GM18951 (cell line): ENCODE measurements at regions not wholly inside any gene's neighbourhood (a gene's known extent, or its start where the extent isn't known, plus 50 kb on each side); places are given as distances from the start of the nearest gene placed in this dataset.

Experiments used
- POLR2A ChIP-seq: IDR thresholded peaks from 4 replicates; pipeline ENCODE4 v1.6.1; 2011; ENCODE audit warnings: mild to moderate bottlenecking; ENCODE audit not compliant: insufficient read length, insufficient read depth; ENCODE audit errors: extremely low read depth
- in situ Hi-C: fragments of 300-500 bp; cut with MboI; formaldehyde crosslinking; loops from one replicate; pipeline ENCODE4 v1.12.0; 2022; ENCODE audit warnings: low sequenced_read_pairs, mixed read lengths, inconsistent platforms; ENCODE audit not compliant: unreplicated experiment

DNA sequence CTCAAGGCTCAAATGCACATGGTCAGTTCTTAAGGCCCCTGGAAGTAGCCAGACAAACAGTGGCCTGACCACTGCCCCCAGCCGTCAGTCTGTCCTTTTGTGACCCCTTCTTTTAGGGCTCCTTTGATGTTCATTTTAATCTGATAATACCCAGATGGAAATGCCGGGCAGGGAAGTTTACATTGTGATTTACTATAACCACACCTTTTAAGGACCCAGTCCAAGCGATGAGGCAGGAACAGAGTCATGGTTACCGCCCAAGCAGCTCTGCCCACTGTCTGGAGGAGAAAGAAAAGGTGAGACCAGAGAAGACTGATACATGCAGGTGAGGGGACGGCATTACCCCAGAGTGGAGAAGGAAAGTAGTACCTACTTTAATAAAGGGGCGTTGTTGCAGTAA is 110.6 kb downstream of the PLEKHG1 start:
- in situ Hi-C loops: no loop called here
- TF ChIP-seq POLR2A: no peak

DNA sequence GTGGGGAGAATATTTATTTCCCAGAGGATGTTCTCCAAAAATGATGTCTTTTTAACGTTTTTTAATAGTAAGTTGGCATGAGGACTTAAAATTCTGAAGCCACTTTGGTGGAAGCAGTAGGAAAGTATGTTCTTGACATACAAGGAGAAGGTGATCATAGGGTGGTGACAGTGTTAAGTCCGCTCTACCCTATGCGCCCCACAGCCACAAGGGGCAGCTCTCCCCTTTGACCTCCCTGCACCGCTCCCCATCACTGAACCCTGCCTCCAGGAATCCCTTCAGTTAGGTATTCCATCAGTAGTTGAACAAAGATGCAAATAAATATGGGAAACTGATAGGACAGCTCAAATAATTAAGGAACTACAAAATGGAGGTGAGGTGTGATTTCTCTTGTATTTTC is 111.4 kb downstream of the PLEKHG1 start:
- in situ Hi-C loops: no loop called here
- TF ChIP-seq POLR2A: no peak

DNA sequence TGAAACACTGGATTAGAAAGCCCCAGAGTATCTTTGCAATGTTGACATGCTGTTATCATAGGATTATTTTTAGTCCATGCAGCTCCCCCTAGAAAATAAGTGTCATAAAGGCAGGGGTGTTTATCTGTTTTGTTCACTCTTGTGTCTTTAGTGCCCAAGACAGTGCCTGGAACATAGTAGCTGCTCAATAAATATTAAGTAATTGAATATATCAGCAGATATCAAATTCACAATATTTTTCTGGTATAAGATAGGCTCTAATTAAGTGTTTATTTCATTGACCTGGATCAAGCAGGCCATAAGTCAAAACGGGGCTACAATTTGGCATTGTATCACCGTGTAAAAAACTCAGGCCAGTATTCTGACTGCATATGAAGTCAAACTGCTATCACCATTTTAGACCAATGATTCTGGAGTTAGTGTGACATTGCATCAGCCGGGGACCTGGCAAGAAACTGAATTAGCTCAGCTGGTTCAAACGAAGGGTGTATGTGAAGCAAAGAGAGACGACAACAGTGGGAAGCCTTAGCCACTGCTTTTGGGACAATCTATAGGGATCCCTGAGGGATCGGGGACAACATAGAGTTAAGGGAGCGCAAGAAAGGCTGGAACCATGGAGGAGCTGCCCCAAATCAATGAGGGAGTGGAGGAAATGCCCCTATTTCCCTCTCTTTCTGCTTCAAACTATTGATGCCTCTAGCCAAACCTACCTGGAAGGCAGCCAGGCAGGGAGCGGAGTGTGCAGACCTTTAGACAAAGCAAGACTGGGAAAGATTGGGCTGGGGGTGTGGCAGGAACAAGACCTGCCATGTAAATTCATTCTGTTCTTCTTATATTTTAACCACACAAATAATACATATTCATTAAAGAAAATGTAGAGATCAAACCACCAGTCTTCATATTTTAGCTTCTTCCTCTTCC is 112.2 kb downstream of the PLEKHG1 start:
- no peak for TF ChIP-seq POLR2A
- in situ Hi-C loops: no loop called here

DNA sequence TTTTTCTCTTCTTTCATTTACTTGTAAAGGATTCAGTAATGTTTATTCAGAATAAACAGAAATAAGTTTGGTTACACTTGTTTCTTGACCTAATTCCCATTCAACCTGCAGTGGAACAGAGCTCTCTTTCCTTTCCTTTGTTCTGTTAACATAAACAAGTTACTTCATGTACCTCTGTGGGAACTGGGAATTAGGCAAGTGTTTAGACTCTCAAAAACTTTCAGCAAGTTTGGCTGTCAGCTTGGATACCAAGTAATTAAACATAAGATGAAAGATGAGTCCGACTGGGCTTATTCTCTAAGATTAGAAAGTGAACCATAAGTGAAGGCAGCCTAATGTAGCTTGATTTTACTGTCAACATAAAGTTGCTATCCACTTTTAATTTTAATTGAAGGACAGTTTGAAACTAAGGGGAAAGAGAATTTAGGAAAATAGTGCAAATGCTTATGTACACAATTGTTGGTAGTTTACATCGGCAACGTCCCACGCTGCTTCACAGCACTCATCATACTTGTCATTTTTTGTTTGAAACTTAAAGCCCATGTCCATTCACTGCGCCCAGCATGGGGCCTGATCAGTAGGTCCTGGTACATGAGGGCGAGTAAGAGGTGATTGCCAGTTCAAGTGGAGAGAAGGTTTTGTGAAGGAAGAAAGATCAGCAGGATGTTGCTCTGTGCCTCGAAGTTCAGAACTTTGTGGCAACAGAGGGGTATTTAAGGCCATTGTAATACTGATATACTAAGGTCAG is 113.0 kb downstream of the PLEKHG1 start:
- in situ Hi-C loops: no loop called here
- TF ChIP-seq POLR2A: no peak

DNA sequence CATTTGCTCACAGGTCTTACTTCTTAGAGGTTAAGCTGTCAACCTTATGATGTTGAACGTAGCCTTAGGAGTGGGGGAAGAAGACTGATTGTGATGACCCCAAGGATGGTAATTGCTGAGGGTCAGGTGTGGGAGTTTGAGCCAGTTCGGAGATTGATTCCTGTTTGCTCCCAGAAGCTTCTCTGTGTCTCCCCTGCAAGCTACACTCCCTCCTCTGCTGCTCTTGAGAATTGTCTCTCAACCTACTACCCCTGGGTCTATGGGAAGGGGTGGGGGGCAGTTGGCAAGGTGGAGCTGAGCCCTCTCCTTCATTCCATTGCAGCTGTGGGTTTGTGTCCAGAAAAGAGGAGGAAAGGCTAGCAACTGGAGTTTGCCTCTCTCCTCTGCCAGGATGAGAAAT is 113.8 kb downstream of the PLEKHG1 start:
- in situ Hi-C loops: no loop called here

DNA sequence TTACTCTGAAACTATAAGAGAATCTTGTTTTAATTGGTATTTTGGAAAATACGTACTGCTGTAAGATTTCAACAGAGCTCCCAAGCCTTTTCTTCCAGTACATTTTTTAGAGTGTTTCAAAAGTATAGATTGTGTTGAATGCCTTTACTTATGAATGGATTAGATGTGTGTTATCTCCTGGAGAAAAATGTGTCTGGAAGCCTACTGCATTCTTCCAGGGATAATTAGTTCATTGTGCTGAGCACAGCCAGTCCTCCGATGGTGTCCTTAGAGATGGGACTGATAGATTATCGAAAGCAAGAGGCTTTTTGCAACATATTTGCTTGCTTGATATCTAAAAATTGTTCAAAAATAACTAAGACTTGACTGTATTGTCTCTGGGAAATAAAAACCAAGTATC is 114.2 kb downstream of the PLEKHG1 start:
- in situ Hi-C loops: no loop called here
- no peak for TF ChIP-seq POLR2A

More for the DNA sequence above, 113.8 kb downstream of the PLEKHG1 start:
- TF ChIP-seq POLR2A: no peak

DNA sequence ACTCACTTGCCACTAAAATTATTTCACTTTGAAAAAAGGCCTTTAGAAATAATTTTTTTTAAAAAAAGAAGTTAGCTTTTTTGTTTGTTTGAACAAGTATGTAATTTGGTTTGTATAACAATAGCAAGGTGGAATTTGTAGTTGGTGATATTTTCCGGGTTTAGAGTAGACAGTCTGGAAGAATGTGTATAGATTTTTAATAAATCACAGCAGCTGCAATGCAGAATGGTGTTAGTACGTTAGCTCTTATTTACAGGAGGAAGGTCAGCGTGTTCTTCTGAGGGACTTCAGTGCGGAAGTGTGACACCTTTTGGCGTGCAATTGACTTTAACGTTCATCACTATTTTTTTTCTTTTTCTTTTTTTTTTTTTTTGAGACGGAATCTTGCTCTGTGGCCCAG is 115.4 kb downstream of the PLEKHG1 start:
- in situ Hi-C loops: no loop called here
- no peak for TF ChIP-seq POLR2A

DNA sequence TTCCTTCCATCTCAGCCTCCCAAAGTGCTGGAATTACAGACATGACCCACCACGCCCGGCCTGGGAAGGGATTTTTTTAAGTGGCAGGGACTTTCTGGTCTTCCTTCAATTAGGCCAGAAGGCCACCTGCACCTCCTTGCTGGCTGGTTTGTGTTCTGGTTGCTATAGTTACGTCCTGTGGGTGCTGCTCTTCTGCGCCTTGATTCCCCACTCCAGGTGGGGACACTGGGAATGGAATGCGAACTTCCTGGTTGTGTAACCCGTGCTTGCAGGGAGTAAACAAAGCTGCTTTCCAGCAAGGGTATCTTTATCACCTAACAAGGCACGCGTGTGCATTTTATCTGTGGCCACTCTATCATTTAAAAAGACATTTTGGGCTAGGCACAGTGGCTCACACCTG is 117.7 kb downstream of the PLEKHG1 start:
- in situ Hi-C loops: no loop called here
- TF ChIP-seq POLR2A: no peak

DNA sequence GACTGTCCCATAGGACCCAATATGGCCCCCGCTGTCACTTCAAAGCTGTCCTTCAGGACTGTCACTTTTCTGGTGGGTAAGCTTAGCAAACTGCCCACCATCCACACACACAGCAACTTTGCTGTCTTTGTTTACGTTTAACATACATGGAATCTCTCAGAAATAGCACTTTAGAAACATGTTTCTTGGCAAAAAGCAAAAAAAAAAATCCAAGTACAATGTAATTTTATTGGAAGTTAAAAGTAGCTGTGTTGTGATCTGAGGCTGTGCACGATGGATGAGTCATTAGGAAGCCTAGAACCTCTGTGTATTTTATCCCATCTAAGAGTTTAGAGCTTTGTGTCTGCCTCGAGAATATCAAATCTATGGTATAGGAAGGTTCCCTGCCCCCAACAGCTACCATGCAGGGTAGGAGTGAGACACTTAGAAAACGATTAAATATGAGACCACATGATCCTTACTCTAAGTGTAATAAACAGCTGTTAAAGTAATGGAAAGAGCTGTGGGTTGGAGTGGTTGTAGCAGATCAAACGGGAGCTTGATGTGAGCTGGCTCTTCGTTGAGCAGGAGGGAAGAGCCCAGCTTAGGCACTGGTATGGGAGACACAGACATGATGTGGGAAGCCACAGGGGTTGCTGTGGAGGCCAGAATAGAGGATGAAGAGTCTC is 119.5 kb downstream of the PLEKHG1 start:
- TF ChIP-seq POLR2A: no peak
- in situ Hi-C loops: no loop called here

DNA sequence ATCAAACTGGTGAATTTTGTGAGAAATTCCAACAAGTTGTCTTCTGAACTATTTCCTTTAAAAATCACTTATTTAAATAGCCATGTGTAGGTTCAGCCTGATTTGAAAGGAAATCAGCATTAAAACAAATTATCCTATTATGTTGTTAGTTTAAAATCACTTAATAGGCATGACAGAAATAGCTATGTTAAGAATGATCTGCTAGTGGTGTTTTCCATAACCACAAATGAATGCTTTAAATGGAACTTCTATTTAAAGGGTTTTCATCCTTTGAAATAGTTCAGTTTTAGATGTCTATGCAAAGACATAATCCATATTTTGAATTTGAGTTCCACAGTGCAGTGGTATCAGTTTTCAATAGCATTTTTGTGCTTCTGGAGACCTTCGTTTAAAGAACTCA is 120.1 kb downstream of the PLEKHG1 start:
- in situ Hi-C loops: no loop called here
- TF ChIP-seq POLR2A: no peak

DNA sequence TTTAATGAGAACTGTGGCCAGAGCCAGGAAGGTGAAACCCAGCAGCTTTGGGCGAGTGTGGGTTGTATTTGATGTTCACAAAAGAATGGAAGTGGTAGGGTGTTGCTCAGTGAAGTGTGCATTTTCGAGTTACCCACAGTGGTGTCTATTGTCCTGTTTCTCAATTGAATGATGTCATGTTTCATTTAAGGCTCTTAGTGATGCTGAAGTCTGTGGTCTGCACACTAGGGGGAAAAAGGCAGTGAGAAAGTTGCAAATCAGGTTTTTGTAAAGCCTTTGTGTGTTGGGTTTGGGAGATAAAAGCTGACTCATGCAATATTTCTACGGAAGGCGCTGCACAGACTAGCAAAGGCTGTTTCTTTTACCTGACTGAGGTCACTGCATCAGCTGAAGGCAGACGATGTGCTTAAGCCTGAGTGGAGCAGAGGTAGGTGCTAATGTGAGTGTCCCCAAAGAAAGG is 121.1 kb downstream of the PLEKHG1 start:
- TF ChIP-seq POLR2A: no peak
- in situ Hi-C loops: no loop called here

DNA sequence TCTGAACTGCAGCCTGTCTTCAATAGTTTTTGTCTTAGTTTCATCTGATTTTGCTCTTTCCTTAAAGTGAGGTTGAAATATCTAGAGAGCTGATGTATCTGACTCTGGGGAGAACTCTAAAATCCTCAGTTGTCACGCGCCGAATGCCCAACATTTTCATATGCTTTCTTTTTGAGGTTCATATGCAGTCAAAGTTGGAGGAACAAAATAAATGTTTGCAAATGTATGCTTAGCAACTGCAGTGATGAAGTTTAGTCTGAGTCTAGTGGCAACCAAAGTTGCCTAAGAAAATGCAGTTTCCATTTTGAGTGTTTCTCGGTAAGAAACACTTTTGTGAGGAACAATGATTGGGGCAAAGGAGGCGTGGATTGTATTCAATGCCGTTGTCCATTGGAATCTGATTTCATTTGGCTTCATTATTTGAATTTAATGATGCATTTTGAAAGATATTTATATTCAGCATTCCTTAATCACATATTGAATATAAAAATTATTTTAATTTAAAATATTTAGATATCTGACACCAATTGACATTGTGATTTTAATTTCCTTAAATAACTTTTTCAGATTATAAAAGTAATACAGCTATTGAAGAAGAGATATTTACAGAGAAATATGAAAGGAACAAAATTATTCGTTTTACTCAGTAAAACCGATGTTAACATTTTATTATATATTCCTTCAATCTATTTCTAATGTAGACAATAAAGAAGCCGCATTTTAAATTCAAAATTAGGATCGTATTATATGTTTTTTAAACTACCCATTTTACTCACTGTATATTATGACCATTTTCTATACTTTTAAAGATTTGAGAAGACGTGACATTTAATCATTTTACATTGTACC is 122.0 kb downstream of the PLEKHG1 start:
- no peak for TF ChIP-seq POLR2A

DNA sequence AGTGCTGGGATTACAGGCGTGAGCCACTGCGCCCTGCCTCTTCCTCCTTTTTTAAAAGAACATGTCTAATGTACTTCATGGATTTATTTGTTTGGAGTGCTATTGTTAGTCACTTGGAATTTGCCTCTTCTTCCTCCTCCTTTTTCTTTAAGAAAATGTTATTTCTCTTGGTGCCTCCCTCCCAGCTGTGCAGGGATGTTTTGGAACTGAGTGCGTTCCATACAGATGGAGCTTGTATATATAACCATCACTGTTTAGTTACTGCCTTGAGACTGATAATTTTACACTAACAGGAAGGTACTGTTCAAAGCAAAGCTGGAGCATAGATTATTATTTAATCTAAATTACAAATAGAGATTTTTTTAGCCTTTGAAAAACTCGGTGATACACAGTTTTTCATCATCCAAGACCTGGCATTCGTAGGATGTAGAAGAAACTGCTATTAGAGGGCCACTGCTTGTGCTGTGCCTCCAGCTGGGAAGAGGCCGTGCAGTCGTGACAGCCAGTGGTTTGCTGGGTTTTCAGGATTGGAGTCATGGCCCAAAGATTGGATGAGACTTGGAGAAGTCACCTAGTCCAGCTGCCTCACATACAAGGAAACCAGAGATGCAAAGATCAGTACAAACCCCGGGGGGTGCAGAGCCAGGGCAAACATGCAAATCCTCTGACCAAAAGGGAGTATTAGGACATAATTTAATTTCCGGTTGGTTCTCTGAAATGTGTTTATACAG is 123.1 kb downstream of the PLEKHG1 start:
- in situ Hi-C loops: no loop called here
- no peak for TF ChIP-seq POLR2A

More for the DNA sequence above, 122.0 kb downstream of the PLEKHG1 start:
- in situ Hi-C loops: no loop called here
